H1 (cell line): ENCODE measurements at regions not wholly inside any gene's neighbourhood (a gene's known extent, or its start where the extent isn't known, plus 50 kb on each side); places are given as distances from the start of the nearest gene placed in this dataset.

Experiments used
- SP1 ChIP-seq: IDR thresholded peaks from 2 replicates; pipeline ENCODE4 v1.6.1; 2011; ENCODE audit warnings: low read depth, low read length
- TBP ChIP-seq: IDR thresholded peaks from 2 replicates; pipeline ENCODE4 v1.6.1; 2011; ENCODE audit warnings: low read depth, low read length, improper control_type of control experiment

GRCh38 chr22:44586351-44586990 is 88.4 kb upstream of the RTL6 start:
- TF ChIP-seq TBP (no peak), SP1 (no peak)
